Transverse colon (tissue), 4 donors: ENCODE measurements at regions not wholly inside any gene's neighbourhood (a gene's known extent, or its start where the extent isn't known, plus 50 kb on each side); places are given as distances from the start of the nearest gene placed in this dataset.

Experiments
- DNase-seq: peaks from one replicate; pipeline ENCODE4 v3.0.0-alpha.2; 2019
- H3K27ac ChIP-seq, 4 donors: fragments of 200-600 bp; sonication (generic); 2 replicates each; pipeline ENCODE4 v1.5.1; 2016 to 2018; ENCODE audit warnings: inconsistent platforms in 4 of 4
- H3K27me3 ChIP-seq: fragments of 200-600 bp; sonication (generic); 2 replicates; pipeline ENCODE4 v1.5.1; 2017; ENCODE audit warnings: inconsistent platforms
- H3K36me3 ChIP-seq, 4 donors: fragments of 200-600 bp; sonication (generic); 2 replicates each; pipeline ENCODE4 v1.5.1; 2017 to 2019; ENCODE audit warnings: inconsistent platforms in 4 of 4
- H3K4me1 ChIP-seq, 4 donors: fragments of 200-600 bp; sonication (generic); 2 replicates each; pipeline ENCODE4 v1.5.1; 2017 to 2020; ENCODE audit warnings: inconsistent platforms in 4 of 4
- H3K4me3 ChIP-seq, 4 donors: fragments of 200-600 bp; sonication (generic); 1 replicate in 1 of 4; 2 replicates in 3 of 4; pipeline versions ENCODE4 v1.5.1 to v1.6.1; 2017 to 2019; ENCODE audit warnings: inconsistent platforms in 4 of 4
- H3K9me3 ChIP-seq, 2 donors: fragments of 200-600 bp; sonication (generic); 2 replicates each; pipeline ENCODE4 v1.5.1; 2017 to 2019; ENCODE audit warnings: inconsistent platforms in 2 of 2
- EP300 ChIP-seq: sonication (generic); formaldehyde crosslinking; IDR thresholded peaks from one replicate; pipeline ENCODE4 v1.6.1; 2017; ENCODE audit warnings: antibody characterized with exemption, low read depth
- POLR2A ChIP-seq: fragments of 450-650 bp; IDR thresholded peaks from one replicate; pipeline ENCODE4 v1.6.1; 2016; ENCODE audit warnings: antibody characterized with exemption, mild to moderate bottlenecking, moderate library complexity
- POLR2AphosphoS5 ChIP-seq, 3 donors: sonication (generic); formaldehyde crosslinking; IDR thresholded peaks; one replicate each; pipeline ENCODE4 v1.6.1; 2016; ENCODE audit warnings: antibody characterized with exemption in 3 of 3
- WGBS, 2 donors: methylation state at CpG; one replicate each; pipeline ENCODE4 v1.1.5; 2018; ENCODE audit warnings: low coverage in 1 of 2; 5-methylcytosine and 5-hydroxymethylcytosine counted together
- in situ Hi-C, 4 donors: fragments of 200-750 bp; cut with MboI; loops; one replicate each; pipeline versions ENCODE4 v1.15.0 to v1.15.1; 2017; ENCODE audit warnings: low sequenced_read_pairs in 3 of 4, low pct_ligation_motif_present in 1 of 4, low pct_unique_long_range_greater_than_20kb in 1 of 4
- intact Hi-C: fragments of 100-400 bp; cut with DNase I; formaldehyde crosslinking; loops from one replicate; pipeline ENCODE4 v1.15.1; 2023; ENCODE audit warnings: low total_unique reads
- TF ChIP-seq, protein P1 (sequence below), 5 experiments: fragments of 200-600 bp in 3 of 5; fragments of 450-650 bp in 2 of 5; sonication (generic) in 3 of 5; IDR thresholded peaks; 1 replicate in 2 of 5; 2 replicates in 3 of 5; pipeline ENCODE4 v1.5.1; 2016 to 2017; ENCODE audit warnings: antibody characterized with exemption in 5 of 5, inconsistent platforms in 3 of 5, mild to moderate bottlenecking in 2 of 5, moderate library complexity in 1 of 5

DNA sequence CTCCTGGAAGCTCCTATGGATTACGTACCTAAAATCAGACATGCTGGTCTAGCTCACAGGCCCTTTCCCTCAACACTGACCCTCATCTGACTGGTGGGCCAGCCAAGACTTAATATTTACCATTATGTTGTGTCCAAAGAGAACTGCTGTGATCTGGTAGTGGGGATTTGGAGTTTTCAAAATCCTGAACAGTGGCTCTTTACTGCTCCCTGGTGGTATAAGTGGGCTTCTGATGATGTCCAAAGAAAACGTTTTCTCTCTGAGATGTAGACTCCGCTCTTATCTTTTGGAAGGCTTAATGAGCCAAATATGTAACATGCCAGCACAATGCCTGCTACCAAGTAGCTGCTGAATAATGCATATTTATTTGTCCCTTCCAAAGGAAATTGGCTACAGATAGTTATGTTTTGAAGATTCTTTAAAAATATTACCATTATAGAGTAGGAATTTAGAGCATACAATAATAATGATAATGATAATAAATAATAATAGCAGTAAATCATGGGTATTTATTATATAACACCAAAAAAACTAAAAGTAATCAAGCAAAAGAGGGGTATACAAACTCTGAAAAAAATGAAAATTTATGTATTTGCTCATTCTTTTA is 406.6 kb upstream of the TNC start:
- peak; percentile 10 for DNase-seq
- 0 to 29% methylated on average over 1 to 3 of the region's 3 CpGs for WGBS, 2 donors
- TF ChIP-seq, protein P1, sequence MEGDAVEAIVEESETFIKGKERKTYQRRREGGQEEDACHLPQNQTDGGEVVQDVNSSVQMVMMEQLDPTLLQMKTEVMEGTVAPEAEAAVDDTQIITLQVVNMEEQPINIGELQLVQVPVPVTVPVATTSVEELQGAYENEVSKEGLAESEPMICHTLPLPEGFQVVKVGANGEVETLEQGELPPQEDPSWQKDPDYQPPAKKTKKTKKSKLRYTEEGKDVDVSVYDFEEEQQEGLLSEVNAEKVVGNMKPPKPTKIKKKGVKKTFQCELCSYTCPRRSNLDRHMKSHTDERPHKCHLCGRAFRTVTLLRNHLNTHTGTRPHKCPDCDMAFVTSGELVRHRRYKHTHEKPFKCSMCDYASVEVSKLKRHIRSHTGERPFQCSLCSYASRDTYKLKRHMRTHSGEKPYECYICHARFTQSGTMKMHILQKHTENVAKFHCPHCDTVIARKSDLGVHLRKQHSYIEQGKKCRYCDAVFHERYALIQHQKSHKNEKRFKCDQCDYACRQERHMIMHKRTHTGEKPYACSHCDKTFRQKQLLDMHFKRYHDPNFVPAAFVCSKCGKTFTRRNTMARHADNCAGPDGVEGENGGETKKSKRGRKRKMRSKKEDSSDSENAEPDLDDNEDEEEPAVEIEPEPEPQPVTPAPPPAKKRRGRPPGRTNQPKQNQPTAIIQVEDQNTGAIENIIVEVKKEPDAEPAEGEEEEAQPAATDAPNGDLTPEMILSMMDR (IDR thresholded peaks at IDR 0.05) = peak; percentile 66 to 88 (median 72)
- TF ChIP-seq EP300 = no peak
- H3K27ac ChIP-seq = peak overlapping the region in 3 of 4 donors; percentile 52 to 76 (median 61)
- peaks cover 0 to 8% (median 3%) of the 10 kb centered on the region in 4 donors for H3K4me1 ChIP-seq
- no peaks in the 10 kb centered on the region for H3K9me3 ChIP-seq
- in situ Hi-C loops = loop anchor here in 3 of 4 donors (10.0 to 25.0 kb wide), 3 partner anchors 790 to 850 kb away; partner anchors contain the start of gene TEX48 (in 2 of the 3)
- no peaks in the 10 kb centered on the region for H3K27me3 ChIP-seq
- intact Hi-C loops = loop anchor here (10.0 kb wide), 1 partner anchor 510 kb away; no protein-coding TSS in a partner anchor
- H3K36me3 ChIP-seq = no peaks in the 10 kb centered on the region
- H3K4me3 ChIP-seq = no peak overlapping the region

DNA sequence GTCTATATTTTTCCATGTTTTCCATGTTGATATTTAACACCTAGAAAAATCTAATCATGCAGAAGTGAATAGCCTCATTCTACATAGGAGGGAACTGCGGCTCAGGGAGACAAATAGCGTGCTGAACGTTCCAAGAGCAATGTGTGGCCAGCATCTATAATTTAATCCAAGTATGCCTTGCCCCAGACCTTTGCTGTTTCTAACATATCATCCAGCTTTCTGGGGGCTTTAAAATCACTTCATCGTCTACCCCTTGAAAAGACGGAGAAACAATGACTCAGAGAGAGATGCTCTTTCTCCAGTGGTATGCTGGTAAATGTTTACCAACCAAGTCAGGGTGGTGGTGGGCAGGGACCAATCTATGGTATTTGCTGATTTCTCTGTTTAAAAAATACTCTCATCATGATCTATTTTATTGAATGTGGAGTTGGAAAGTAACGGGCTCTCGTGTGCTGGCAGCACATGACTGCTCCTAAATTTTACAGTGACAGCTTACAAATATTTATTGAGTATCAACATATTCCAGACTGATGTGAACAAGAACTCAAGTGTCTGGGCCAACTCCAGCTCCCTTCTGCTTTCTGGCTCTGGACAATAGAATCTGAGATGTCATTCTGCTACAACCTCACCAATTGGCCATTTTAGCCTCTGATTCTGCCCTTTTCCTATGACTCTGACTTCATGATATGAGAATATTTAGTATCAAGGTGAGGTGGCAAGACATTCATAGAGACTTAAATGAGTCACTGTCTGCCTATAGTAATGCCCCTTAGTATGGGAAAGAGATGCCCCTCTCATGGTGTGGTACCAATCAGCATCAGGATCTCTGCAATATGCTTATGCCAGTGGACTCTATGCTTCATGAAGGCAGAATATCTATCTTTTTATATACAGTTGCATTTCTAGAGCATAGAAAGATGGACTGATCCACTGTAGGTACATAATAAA is 407.4 kb upstream of the TNC start:
- WGBS, 2 donors = 36 to 56% methylated on average over 5 to 7 of the region's 7 CpGs
- H3K27ac ChIP-seq = peak overlapping the region in 3 of 4 donors; percentile 52 to 76 (median 61)
- H3K27me3 ChIP-seq = no peaks in the 10 kb centered on the region
- intact Hi-C loops = loop anchor here (10.0 kb wide), 1 partner anchor 511 kb away; no protein-coding TSS in a partner anchor
- no peaks in the 10 kb centered on the region for H3K36me3 ChIP-seq
- H3K9me3 ChIP-seq = no peaks in the 10 kb centered on the region
- no peak overlapping the region for H3K4me3 ChIP-seq
- TF ChIP-seq EP300 = no peak
- TF ChIP-seq POLR2AphosphoS5 (IDR thresholded peaks at IDR 0.05) = peak in 2 of 3 donors; percentile 40 to 41
- TF ChIP-seq POLR2A = no peak
- TF ChIP-seq, protein P1 (IDR thresholded peaks at IDR 0.05) = no peak
- H3K4me1 ChIP-seq = peaks cover 0 to 8% (median 3%) of the 10 kb centered on the region in 4 donors
- in situ Hi-C loops = loop anchor here in 1 of 4 donors (10.0 kb wide), 2 partner anchors 791 to 851 kb away; no protein-coding TSS in a partner anchor
- DNase-seq = peak; percentile 11

DNA sequence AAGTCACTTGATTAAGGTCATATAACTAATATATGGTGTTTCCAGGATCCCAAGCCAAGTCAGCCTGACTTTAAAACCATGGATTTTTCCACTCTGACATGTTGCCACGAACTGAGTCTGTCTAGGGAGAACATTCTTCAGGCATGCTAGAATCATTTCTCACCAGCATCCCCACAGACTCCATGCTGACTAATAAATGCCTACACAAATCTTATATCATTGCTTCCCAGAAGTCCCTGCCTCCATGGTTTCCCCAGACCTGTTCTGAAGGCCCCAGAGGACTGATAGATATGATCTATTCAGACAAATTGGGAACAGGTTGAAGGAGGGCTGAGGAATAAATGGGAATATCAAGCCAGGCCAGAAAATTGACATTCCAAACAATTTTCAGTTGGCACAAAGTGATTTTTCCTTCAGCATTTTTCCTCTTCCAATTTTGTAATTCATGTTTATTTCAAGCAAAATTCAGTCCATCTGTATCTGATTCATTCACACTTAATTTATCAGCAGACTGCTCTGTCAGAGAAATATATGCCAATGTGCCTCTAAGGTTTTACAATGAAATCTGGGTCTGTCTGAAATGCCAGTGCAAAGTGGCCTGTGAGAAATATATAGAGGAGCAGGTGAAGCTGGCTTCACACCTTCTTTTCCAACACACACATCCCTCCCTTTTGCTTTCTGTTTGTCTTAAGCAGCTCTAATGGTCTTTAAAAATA is 413.6 kb upstream of the TNC start:
- Histone ChIP-seq H3K9me3 (no peaks in the 10 kb centered on the region), H3K4me3 (no peak overlapping the region), H3K36me3 (no peaks in the 10 kb centered on the region), H3K4me1 (no peaks in the 10 kb centered on the region), H3K27ac (no peak overlapping the region), H3K27me3 (no peaks in the 10 kb centered on the region)
- TF ChIP-seq EP300 = no peak
- TF ChIP-seq, protein P1 (IDR thresholded peaks at IDR 0.05) = no peak
- no peak for TF ChIP-seq POLR2AphosphoS5 (IDR thresholded peaks at IDR 0.05)
- TF ChIP-seq POLR2A = no peak
- DNase-seq = no peak
- WGBS, 2 donors = 67% methylated on average over 1 of the region's 1 CpG; no CpG with 5 or more reads in 1 of the 2 donors
- in situ Hi-C loops = no loop called here
- intact Hi-C loops = no loop called here

DNA sequence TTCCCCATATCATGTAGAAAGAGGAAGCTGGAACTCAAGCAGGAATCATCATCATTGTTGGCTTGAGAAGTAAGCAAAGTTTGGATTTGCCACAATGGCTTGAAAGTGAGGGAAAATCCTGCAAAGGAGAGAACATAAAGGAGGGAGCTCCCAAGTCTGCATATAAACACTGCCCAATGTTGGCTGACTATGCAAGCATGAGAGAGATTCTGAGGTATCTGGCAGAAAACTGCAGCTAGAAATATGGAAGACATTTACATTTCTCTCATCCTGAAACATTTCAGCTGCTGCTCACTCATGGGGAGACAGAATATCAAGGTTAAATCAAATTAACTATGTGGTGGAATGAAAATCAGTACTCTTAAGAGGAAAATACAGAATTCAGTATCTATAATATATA is 415.6 kb upstream of the TNC start:
- Histone ChIP-seq H3K9me3 (no peaks in the 10 kb centered on the region), H3K27ac (no peak overlapping the region), H3K4me1 (no peaks in the 10 kb centered on the region), H3K27me3 (no peaks in the 10 kb centered on the region), H3K4me3 (no peak overlapping the region), H3K36me3 (no peaks in the 10 kb centered on the region)
- DNase-seq = no peak
- TF ChIP-seq POLR2A (no peak), EP300 (no peak), POLR2AphosphoS5 (IDR thresholded peaks at IDR 0.05) (no peak)
- TF ChIP-seq, protein P1 (IDR thresholded peaks at IDR 0.05) = no peak
- intact Hi-C loops = no loop called here
- in situ Hi-C loops = no loop called here
